ENCODE measurements at regions not wholly inside any gene's neighbourhood (a gene's known extent, or its start where the extent isn't known, plus 50 kb on each side); places are given as distances from the start of the nearest gene placed in this dataset.

GRCh38 chr3:107966276-107966675 is 124.6 kb downstream of the CD47 start:
- Histone ChIP-seq H3K4me3 (no peak overlapping the region), H3K27ac (no peak overlapping the region), H3K36me3 (no peaks in the 10 kb centered on the region), H3K4me1 (no peaks in the 10 kb centered on the region), H3K9me3 (no peaks in the 10 kb centered on the region), H3K27me3 (no peaks in the 10 kb centered on the region)
- no peak for DNase-seq
- TF ChIP-seq CTCF (IDR thresholded peaks at IDR 0.05) (no peak), POLR2A (IDR thresholded peaks at IDR 0.05) (no peak)

GRCh38 chr3:107965136-107965655 is 125.6 kb downstream of the CD47 start:
- no peaks in the 10 kb centered on the region for H3K36me3 ChIP-seq
- H3K27me3 ChIP-seq: no peaks in the 10 kb centered on the region
- no peak overlapping the region for H3K4me3 ChIP-seq
- DNase-seq: no peak
- no peak overlapping the region for H3K27ac ChIP-seq
- H3K4me1 ChIP-seq: no peaks in the 10 kb centered on the region
- no peaks in the 10 kb centered on the region for H3K9me3 ChIP-seq
- TF ChIP-seq CTCF (IDR thresholded peaks at IDR 0.05): no peak
- TF ChIP-seq POLR2A (IDR thresholded peaks at IDR 0.05): no peak

GRCh38 chr3:107963581-107963980 is 127.2 kb downstream of the CD47 start:
- no peak for DNase-seq
- no peaks in the 10 kb centered on the region for H3K36me3 ChIP-seq
- no peaks in the 10 kb centered on the region for H3K27me3 ChIP-seq
- H3K4me1 ChIP-seq: no peaks in the 10 kb centered on the region
- H3K9me3 ChIP-seq: no peaks in the 10 kb centered on the region
- no peak overlapping the region for H3K4me3 ChIP-seq
- TF ChIP-seq POLR2A (IDR thresholded peaks at IDR 0.05) (no peak), CTCF (IDR thresholded peaks at IDR 0.05) (no peak)
- H3K27ac ChIP-seq: no peak overlapping the region

- Histone ChIP-seq H3K9me3 (no peaks in the 10 kb centered on the region), H3K27me3 (no peaks in the 10 kb centered on the region), H3K36me3 (no peaks in the 10 kb centered on the region), H3K4me3 (no peak overlapping the region), H3K4me1 (no peaks in the 10 kb centered on the region), H3K27ac (no peak overlapping the region)
- TF ChIP-seq POLR2A (IDR thresholded peaks at IDR 0.05) (no peak), CTCF (IDR thresholded peaks at IDR 0.05) (no peak)
- peak in 1 of 3 donors; percentile 49 for DNase-seq
Measured at GRCh38 chr3:107962946-107963345, 127.9 kb downstream of the CD47 start.

- no peak for DNase-seq
- H3K27me3 ChIP-seq: no peaks in the 10 kb centered on the region
- H3K9me3 ChIP-seq: no peaks in the 10 kb centered on the region
- H3K4me3 ChIP-seq: no peak overlapping the region
- no peaks in the 10 kb centered on the region for H3K36me3 ChIP-seq
- TF ChIP-seq CTCF (IDR thresholded peaks at IDR 0.05) (no peak), POLR2A (IDR thresholded peaks at IDR 0.05) (no peak)
- H3K4me1 ChIP-seq: no peaks in the 10 kb centered on the region
- H3K27ac ChIP-seq: no peak overlapping the region
Measured at GRCh38 chr3:107962037-107962436, 128.8 kb downstream of the CD47 start.

- DNase-seq: no peak
- H3K4me1 ChIP-seq: no peaks in the 10 kb centered on the region
- no peak for TF ChIP-seq CTCF (IDR thresholded peaks at IDR 0.05)
- TF ChIP-seq POLR2A (IDR thresholded peaks at IDR 0.05): no peak
Measured at GRCh38 chr3:107959550-107960154, 131.2 kb downstream of the CD47 start.

More at GRCh38 chr3:107959550-107960154, 131.2 kb downstream of the CD47 start:
- no peaks in the 10 kb centered on the region for H3K9me3 ChIP-seq
- no peaks in the 10 kb centered on the region for H3K27me3 ChIP-seq
- H3K27ac ChIP-seq: no peak overlapping the region
- no peak overlapping the region for H3K4me3 ChIP-seq
- H3K36me3 ChIP-seq: no peaks in the 10 kb centered on the region

Data from Peyer's patch (tissue), 4 donors.